ENCODE measurements at regions not wholly inside any gene's neighbourhood (a gene's known extent, or its start where the extent isn't known, plus 50 kb on each side); places are given as distances from the start of the nearest gene placed in this dataset.

- no peak for TF ChIP-seq CEBPB (IDR thresholded peaks at IDR 0.05)
- TF ChIP-seq EP300 (IDR thresholded peaks at IDR 0.05; ENCODE audit: borderline replicate concordance) = no peak
- TF ChIP-seq EGR1 (IDR thresholded peaks at IDR 0.05) = no peak
- no peak for TF ChIP-seq YY1 (IDR thresholded peaks at IDR 0.05; ENCODE audit: low read depth)
- TF ChIP-seq TCF12 (IDR thresholded peaks at IDR 0.05; ENCODE audit: low read depth) = no peak
- TF ChIP-seq NFIC (IDR thresholded peaks at IDR 0.05) = no peak
- no peak for TF ChIP-seq MAX (IDR thresholded peaks at IDR 0.05)
- TF ChIP-seq RAD21 (IDR thresholded peaks at IDR 0.05; ENCODE audit: low read depth) = no peak
- no peak for TF ChIP-seq ZBTB7A (IDR thresholded peaks at IDR 0.05; ENCODE audit: low read depth)
- no peak for TF ChIP-seq CREB1 (IDR thresholded peaks at IDR 0.05; ENCODE audit: low read depth)
- no peak for TF ChIP-seq REST (IDR thresholded peaks at IDR 0.05; ENCODE audit: low read depth)
Measured at GRCh38 chr13:64992314-64992713, 2237.8 kb downstream of the PCDH9 start.

GRCh38 chr13:64985075-64985474 is 2245.1 kb downstream of the PCDH9 start:
- no peak for TF ChIP-seq ZBTB7A (IDR thresholded peaks at IDR 0.05; ENCODE audit: low read depth)
- no peak for TF ChIP-seq TCF12 (IDR thresholded peaks at IDR 0.05; ENCODE audit: low read depth)
- no peak for TF ChIP-seq NFIC (IDR thresholded peaks at IDR 0.05)
- no peak for TF ChIP-seq TAF1 (IDR thresholded peaks at IDR 0.05; ENCODE audit: low read depth)

GRCh38 chr13:64962404-64962803 is 2267.7 kb downstream of the PCDH9 start:
- TF ChIP-seq TEAD4 (IDR thresholded peaks at IDR 0.05) (no peak), EGR1 (IDR thresholded peaks at IDR 0.05) (no peak), TCF12 (IDR thresholded peaks at IDR 0.05; ENCODE audit: low read depth) (no peak), TAF1 (IDR thresholded peaks at IDR 0.05; ENCODE audit: low read depth) (no peak), EP300 (IDR thresholded peaks at IDR 0.05; ENCODE audit: borderline replicate concordance) (no peak), FOXM1 (IDR thresholded peaks at IDR 0.05; ENCODE audit: borderline replicate concordance, low read depth) (no peak), CEBPB (IDR thresholded peaks at IDR 0.05) (no peak), NFIC (IDR thresholded peaks at IDR 0.05) (no peak), USF1 (IDR thresholded peaks at IDR 0.05) (no peak), ZBTB7A (IDR thresholded peaks at IDR 0.05; ENCODE audit: low read depth) (no peak), RAD21 (IDR thresholded peaks at IDR 0.05; ENCODE audit: low read depth) (no peak), CREB1 (IDR thresholded peaks at IDR 0.05; ENCODE audit: low read depth) (no peak), REST (IDR thresholded peaks at IDR 0.05; ENCODE audit: low read depth) (no peak), YY1 (IDR thresholded peaks at IDR 0.05; ENCODE audit: low read depth) (no peak), MAX (IDR thresholded peaks at IDR 0.05) (no peak)

- no peak for TF ChIP-seq EP300 (IDR thresholded peaks at IDR 0.05; ENCODE audit: borderline replicate concordance)
- no peak for TF ChIP-seq CEBPB (IDR thresholded peaks at IDR 0.05)
- TF ChIP-seq REST (IDR thresholded peaks at IDR 0.05; ENCODE audit: low read depth) = no peak
- no peak for TF ChIP-seq RAD21 (IDR thresholded peaks at IDR 0.05; ENCODE audit: low read depth)
- no peak for TF ChIP-seq TCF12 (IDR thresholded peaks at IDR 0.05; ENCODE audit: low read depth)
- TF ChIP-seq FOXM1 (IDR thresholded peaks at IDR 0.05; ENCODE audit: borderline replicate concordance, low read depth) = no peak
- no peak for TF ChIP-seq CREB1 (IDR thresholded peaks at IDR 0.05; ENCODE audit: low read depth)
- TF ChIP-seq NFIC (IDR thresholded peaks at IDR 0.05) = no peak
- TF ChIP-seq TAF1 (IDR thresholded peaks at IDR 0.05; ENCODE audit: low read depth) = no peak
- no peak for TF ChIP-seq ZBTB7A (IDR thresholded peaks at IDR 0.05; ENCODE audit: low read depth)
- no peak for TF ChIP-seq EGR1 (IDR thresholded peaks at IDR 0.05)
- TF ChIP-seq MAX (IDR thresholded peaks at IDR 0.05) = no peak
- TF ChIP-seq YY1 (IDR thresholded peaks at IDR 0.05; ENCODE audit: low read depth) = no peak
- no peak for TF ChIP-seq TEAD4 (IDR thresholded peaks at IDR 0.05)
- TF ChIP-seq USF1 (IDR thresholded peaks at IDR 0.05) = no peak
Measured at GRCh38 chr13:64959276-64959675, 2270.9 kb downstream of the PCDH9 start.
